CD4-positive, alpha-beta T cell (primary cell): ENCODE measurements at regions not wholly inside any gene's neighbourhood (a gene's known extent, or its start where the extent isn't known, plus 50 kb on each side); places are given as distances from the start of the nearest gene placed in this dataset.

Experiments
- ATAC-seq: fragments of 200-7000 bp; cut with Tn5 transposase; one replicate; pipeline ENCODE4 v1.10.0; 2022; ENCODE audit warnings: mild to moderate bottlenecking; ENCODE audit not compliant: poor library complexity
- CTCF ChIA-PET: fragments of 350-600 bp; sonication (Branson Sonifier 250); formaldehyde crosslinking; loops from one replicate; lab custom pipeline; 2021; ENCODE audit warnings: antibody characterized with exemption, inconsistent platforms; lab: Charles Lee
- POLR2A ChIA-PET: fragments of 350-600 bp; sonication (Branson Sonifier 250); formaldehyde crosslinking; loops from one replicate; lab custom pipeline; 2021; ENCODE audit warnings: antibody characterized with exemption, inconsistent platforms; lab: Charles Lee
- DNase-seq, 14 experiments: peaks; one replicate each; pipeline ENCODE4 v3.0.0-alpha.2; 2013 to 2020; ENCODE audit warnings: mixed read lengths in 2 of 14
- H3K27ac ChIP-seq, 2 donors: one replicate each; pipeline versions ENCODE4 v1.5.1 to v1.7.0; 2013; ENCODE audit warnings: low read length in 2 of 2, low read depth in 1 of 2, mild to moderate bottlenecking in 1 of 2
- H3K27me3 ChIP-seq, 2 experiments: 1 replicate in 1 of 2; 2 replicates in 1 of 2; pipeline versions ENCODE4 v1.6.1 to v1.7.0; 2013; ENCODE audit warnings: low read length in 2 of 2, control low read depth in 1 of 2, mild to moderate bottlenecking in 1 of 2, moderate library complexity in 1 of 2; ENCODE audit not compliant: insufficient read depth in 2 of 2, control insufficient read depth in 1 of 2
- H3K36me3 ChIP-seq: one replicate; pipeline ENCODE4 v1.6.1; 2013; ENCODE audit warnings: low read length, control low read depth; ENCODE audit not compliant: insufficient read depth
- H3K4me1 ChIP-seq: one replicate; pipeline ENCODE4 v1.6.1; 2013; ENCODE audit warnings: low read length, control low read depth; ENCODE audit not compliant: insufficient read depth
- H3K4me3 ChIP-seq: one replicate; pipeline ENCODE4 v1.5.1; 2013; ENCODE audit warnings: mild to moderate bottlenecking, low read length, moderate library complexity
- H3K9me3 ChIP-seq, 2 experiments: 1 replicate in 1 of 2; 2 replicates in 1 of 2; pipeline versions ENCODE4 v1.6.1 to v1.7.0; 2013; ENCODE audit warnings: low read length in 2 of 2, mild to moderate bottlenecking in 2 of 2, control low read depth in 1 of 2, moderate library complexity in 1 of 2; ENCODE audit not compliant: control insufficient read depth in 1 of 2, insufficient read depth in 1 of 2
- H3K27ac Mint-ChIP-seq: one replicate; pipeline ENCODE4 v1.8.0; 2020; ENCODE audit warnings: mixed read lengths
- H3K27me3 Mint-ChIP-seq: one replicate; pipeline ENCODE4 v1.8.0; 2021; ENCODE audit warnings: mixed read lengths
- H3K36me3 Mint-ChIP-seq: one replicate; pipeline ENCODE4 v1.8.0; 2021; ENCODE audit warnings: low read depth, mixed read lengths
- H3K4me1 Mint-ChIP-seq: one replicate; pipeline ENCODE4 v1.8.0; 2021; ENCODE audit warnings: low read depth, mixed read lengths
- H3K4me3 Mint-ChIP-seq: one replicate; pipeline ENCODE4 v1.8.0; 2020; ENCODE audit warnings: mild to moderate bottlenecking, mixed read lengths
- H3K9me3 Mint-ChIP-seq: one replicate; pipeline ENCODE4 v1.8.0; 2020; ENCODE audit warnings: mixed read lengths
- intact Hi-C, 2 experiments: fragments of 100-400 bp; cut with DNase I in 1 of 2; cut with micrococcal nuclease in 1 of 2; formaldehyde crosslinking; loops; one replicate each; pipeline versions ENCODE4 v1.15.1 to v1.9.0; 2023 to 2025; cut with DNase I, micrococcal nuclease
- TF ChIP-seq, protein P1 (sequence below): fragments of 200-600 bp; IDR thresholded peaks from one replicate; pipeline ENCODE4 v1.8.0; 2022; ENCODE audit warnings: antibody characterized with exemption, mild to moderate bottlenecking

DNA sequence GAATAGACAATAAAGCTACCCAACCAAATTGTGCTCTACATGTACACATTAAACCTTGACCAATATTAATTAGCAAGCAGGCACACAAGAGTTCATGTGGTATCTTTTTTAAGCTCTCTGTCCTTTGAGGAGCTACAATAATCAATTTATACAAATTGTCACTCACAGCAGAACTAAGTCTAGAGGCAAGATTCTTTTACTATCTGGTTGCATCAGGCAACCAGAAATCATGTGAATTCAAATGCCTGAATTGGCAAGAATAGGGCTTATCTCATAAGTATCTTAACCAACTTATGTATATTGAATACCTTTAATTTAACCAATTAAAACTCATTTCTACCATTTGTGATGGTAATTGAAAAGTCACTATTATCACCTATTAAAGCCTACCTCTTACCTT, 145.5 kb upstream of the HAPLN1 start:
- ATAC-seq, result no peak

DNA sequence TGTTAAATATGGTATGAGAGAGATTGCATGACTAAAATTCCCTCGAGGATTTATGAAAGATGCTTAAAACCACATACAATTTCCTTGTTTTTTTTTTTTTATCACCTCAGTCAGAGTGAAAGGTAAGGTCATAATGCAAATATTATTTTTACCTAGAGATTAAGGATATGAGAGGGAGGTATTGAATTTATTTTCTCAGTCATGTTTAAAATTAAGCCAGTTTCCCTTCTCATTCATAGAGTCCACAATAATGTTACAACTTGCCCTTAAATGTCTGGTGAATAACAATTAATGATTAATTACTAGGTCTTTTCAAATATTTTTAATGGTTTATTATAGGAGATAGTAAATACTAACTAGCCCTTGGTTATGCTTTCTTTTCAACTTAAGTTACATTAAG, 144.9 kb upstream of the HAPLN1 start:
- ChIA-PET POLR2A (no interaction called here), CTCF (no interaction called here)
- TF ChIP-seq, protein P1, sequence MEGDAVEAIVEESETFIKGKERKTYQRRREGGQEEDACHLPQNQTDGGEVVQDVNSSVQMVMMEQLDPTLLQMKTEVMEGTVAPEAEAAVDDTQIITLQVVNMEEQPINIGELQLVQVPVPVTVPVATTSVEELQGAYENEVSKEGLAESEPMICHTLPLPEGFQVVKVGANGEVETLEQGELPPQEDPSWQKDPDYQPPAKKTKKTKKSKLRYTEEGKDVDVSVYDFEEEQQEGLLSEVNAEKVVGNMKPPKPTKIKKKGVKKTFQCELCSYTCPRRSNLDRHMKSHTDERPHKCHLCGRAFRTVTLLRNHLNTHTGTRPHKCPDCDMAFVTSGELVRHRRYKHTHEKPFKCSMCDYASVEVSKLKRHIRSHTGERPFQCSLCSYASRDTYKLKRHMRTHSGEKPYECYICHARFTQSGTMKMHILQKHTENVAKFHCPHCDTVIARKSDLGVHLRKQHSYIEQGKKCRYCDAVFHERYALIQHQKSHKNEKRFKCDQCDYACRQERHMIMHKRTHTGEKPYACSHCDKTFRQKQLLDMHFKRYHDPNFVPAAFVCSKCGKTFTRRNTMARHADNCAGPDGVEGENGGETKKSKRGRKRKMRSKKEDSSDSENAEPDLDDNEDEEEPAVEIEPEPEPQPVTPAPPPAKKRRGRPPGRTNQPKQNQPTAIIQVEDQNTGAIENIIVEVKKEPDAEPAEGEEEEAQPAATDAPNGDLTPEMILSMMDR, result no peak
- Histone ChIP-seq H3K36me3 (no peaks in the 10 kb centered on the region), H3K27me3 (no peaks in the 10 kb centered on the region), H3K4me3 (no peak overlapping the region), H3K4me1 (no peaks in the 10 kb centered on the region), H3K27ac (no peak overlapping the region), H3K9me3 (no peaks in the 10 kb centered on the region)
- H3K36me3 Mint-ChIP-seq, result no peaks in the 10 kb centered on the region
- intact Hi-C loops, result no loop called here
- H3K4me1 Mint-ChIP-seq, result no peaks in the 10 kb centered on the region
- no peaks in the 10 kb centered on the region for H3K27me3 Mint-ChIP-seq
- no peak overlapping the region for H3K4me3 Mint-ChIP-seq
- H3K9me3 Mint-ChIP-seq, result no peaks in the 10 kb centered on the region
- ATAC-seq (no peak), DNase-seq (no peak)
- H3K27ac Mint-ChIP-seq, result no peak overlapping the region

More for the DNA sequence above, 145.5 kb upstream of the HAPLN1 start:
- TF ChIP-seq, protein P1, result no peak
- no peak overlapping the region for H3K4me3 Mint-ChIP-seq
- ChIA-PET CTCF (no interaction called here), POLR2A (no interaction called here)
- H3K27me3 Mint-ChIP-seq, result no peaks in the 10 kb centered on the region
- Histone ChIP-seq H3K4me3 (no peak overlapping the region), H3K4me1 (no peaks in the 10 kb centered on the region), H3K9me3 (no peaks in the 10 kb centered on the region), H3K27me3 (no peaks in the 10 kb centered on the region), H3K36me3 (no peaks in the 10 kb centered on the region), H3K27ac (no peak overlapping the region)
- no peaks in the 10 kb centered on the region for H3K9me3 Mint-ChIP-seq
- DNase-seq, result no peak
- H3K27ac Mint-ChIP-seq, result no peak overlapping the region
- H3K4me1 Mint-ChIP-seq, result no peaks in the 10 kb centered on the region
- intact Hi-C loops, result no loop called here
- no peaks in the 10 kb centered on the region for H3K36me3 Mint-ChIP-seq

DNA sequence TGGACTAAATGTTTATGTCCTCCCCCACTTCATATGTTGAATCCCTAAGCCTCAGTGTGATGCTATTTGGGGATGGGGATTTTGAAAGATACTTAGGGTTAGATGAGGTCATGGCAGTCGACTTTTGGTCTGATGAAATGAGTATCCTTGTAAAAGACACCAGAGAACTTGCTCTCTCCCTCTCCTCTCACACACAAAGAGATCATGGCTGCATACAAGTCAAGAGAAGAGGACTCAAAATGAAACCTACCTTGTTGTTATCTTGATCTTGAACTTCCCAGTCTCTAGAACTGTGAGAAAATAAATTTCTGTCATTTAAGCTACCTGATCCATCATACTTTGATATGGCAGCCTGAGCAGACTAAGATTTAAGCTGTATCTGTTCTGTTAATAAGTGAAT, 144.0 kb upstream of the HAPLN1 start:
- Histone ChIP-seq H3K9me3 (no peaks in the 10 kb centered on the region), H3K27me3 (no peaks in the 10 kb centered on the region), H3K4me3 (no peak overlapping the region), H3K36me3 (no peaks in the 10 kb centered on the region), H3K27ac (no peak overlapping the region), H3K4me1 (no peaks in the 10 kb centered on the region)
- H3K27ac Mint-ChIP-seq, result no peak overlapping the region
- H3K27me3 Mint-ChIP-seq, result no peaks in the 10 kb centered on the region
- TF ChIP-seq, protein P1, result no peak
- H3K36me3 Mint-ChIP-seq, result no peaks in the 10 kb centered on the region
- no peaks in the 10 kb centered on the region for H3K4me1 Mint-ChIP-seq
- no peak overlapping the region for H3K4me3 Mint-ChIP-seq
- no peaks in the 10 kb centered on the region for H3K9me3 Mint-ChIP-seq
- DNase-seq (no peak), ATAC-seq (no peak)
- ChIA-PET CTCF (no interaction called here), POLR2A (no interaction called here)
- intact Hi-C loops, result no loop called here
